T-helper 17 cell (primary cell): ENCODE measurements at regions not wholly inside any gene's neighbourhood (a gene's known extent, or its start where the extent isn't known, plus 50 kb on each side); places are given as distances from the start of the nearest gene placed in this dataset.
"Not testable (repeated sequence)": the region's sequence is repeated elsewhere in the genome, so short reads cannot be mapped to it uniquely, and the experiment has no call there.

Experiments
- ATAC-seq: fragments of 150-1000 bp; cut with Tn5 transposase; 2 replicates; pipeline ENCODE4 v1.10.0; 2021; ENCODE audit warnings: mild to moderate bottlenecking, moderate library complexity
- DNase-seq, 3 donors: peaks; one replicate each; pipeline versions ENCODE4 v3.0.0 to v3.0.0-alpha.2; 2020 to 2021
- H3K9me3 ChIP-seq: one replicate; pipeline ENCODE4 v1.7.0; 2013; ENCODE audit warnings: low read length, mild to moderate bottlenecking; ENCODE audit not compliant: control insufficient read depth, poor library complexity, severe bottlenecking
- H3K27ac Mint-ChIP-seq: one replicate; pipeline ENCODE4 v1.8.0; 2022; ENCODE audit warnings: mild to moderate bottlenecking, moderate library complexity, mixed read lengths
- H3K27me3 Mint-ChIP-seq: one replicate; pipeline ENCODE4 v1.8.0; 2022; ENCODE audit warnings: mixed read lengths
- H3K36me3 Mint-ChIP-seq: one replicate; pipeline ENCODE4 v1.8.0; 2022; ENCODE audit warnings: low read depth, mixed read lengths
- H3K4me1 Mint-ChIP-seq: one replicate; pipeline ENCODE4 v1.8.0; 2022; ENCODE audit warnings: mild to moderate bottlenecking, mixed read lengths
- H3K4me3 Mint-ChIP-seq: one replicate; pipeline ENCODE4 v1.8.0; 2022; ENCODE audit warnings: mild to moderate bottlenecking, moderate library complexity, mixed read lengths

DNA sequence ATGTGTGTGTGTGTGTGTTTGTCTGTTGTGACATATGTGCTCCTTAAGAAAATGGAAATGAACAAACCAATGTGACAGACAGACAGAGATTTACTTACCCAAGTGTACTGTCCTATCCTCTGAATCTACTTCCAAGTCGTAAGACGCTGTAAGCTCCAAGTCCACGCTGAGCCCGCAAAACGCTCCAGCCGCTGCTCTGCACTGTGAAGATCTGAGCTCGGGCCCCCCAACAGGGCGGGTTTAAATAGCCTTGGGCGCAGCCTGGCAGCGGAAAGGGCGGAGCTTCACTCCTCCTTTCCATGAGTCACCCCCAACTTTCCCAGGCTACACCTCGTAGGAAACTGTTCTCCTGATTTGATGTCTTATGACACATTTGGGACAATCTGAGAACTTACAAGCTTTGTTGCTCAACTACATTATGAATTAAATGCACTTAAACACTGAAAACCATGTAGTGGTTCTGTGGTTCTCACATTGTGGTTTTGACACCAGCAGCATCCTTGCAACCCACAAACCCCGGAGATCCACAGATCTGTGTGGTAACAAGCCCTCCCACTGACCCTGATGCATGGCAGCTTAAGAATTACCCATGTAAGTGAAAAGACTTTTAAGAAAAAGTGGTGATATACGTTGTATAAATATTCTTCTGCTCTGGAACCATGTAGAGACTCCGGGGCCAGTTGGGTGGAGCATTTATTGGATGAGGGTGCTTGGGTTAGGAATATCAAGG lies 735.6 kb upstream of the DEFB115 start:
- not testable (repeated sequence) for H3K27ac Mint-ChIP-seq, H3K9me3 ChIP-seq, H3K27me3 Mint-ChIP-seq, H3K4me3 Mint-ChIP-seq, H3K36me3 Mint-ChIP-seq, H3K4me1 Mint-ChIP-seq, ATAC-seq, DNase-seq

DNA sequence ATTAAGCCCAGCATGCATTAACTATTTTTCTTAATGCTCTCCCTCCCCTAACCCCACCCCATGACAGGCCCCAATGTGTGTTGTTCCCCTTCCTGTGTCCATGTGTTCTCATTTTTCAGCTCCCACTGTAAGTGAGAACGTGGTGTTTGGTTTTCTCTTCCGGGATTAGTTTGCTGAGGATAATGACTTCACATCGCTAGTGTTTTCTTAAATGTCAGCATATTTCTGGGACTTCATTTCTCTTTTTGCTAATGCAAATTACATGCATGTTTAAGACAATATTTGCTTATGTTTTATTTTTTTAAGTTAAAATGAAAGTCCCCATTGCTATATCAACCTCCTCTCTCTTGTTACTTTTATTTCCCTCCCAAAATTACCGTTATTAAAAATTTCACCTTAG lies 733.3 kb upstream of the DEFB115 start:
- H3K36me3 Mint-ChIP-seq, H3K9me3 ChIP-seq, H3K4me1 Mint-ChIP-seq, ATAC-seq, H3K27ac Mint-ChIP-seq, DNase-seq, H3K4me3 Mint-ChIP-seq, H3K27me3 Mint-ChIP-seq: not testable (repeated sequence)

DNA sequence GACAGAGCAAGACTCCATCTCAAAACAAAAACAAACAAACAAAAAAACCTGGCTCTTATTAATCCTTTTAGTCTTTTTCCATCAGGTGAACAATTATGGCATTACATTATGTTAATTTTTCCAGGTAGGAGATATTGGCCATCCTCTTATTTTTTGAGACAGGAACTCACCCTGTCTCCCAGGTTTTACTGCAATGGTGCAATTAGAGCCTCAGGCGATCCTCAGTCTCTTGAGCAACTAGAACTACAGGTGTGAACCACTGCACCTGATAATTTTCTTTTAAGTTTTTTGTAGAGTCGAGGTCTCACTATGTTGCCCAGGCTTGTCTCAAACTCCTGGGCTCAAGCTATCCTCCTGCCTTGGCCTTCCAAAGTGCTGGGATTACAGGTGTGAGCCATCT lies 732.7 kb upstream of the DEFB115 start:
- ATAC-seq, DNase-seq, H3K27me3 Mint-ChIP-seq, H3K4me1 Mint-ChIP-seq, H3K4me3 Mint-ChIP-seq, H3K27ac Mint-ChIP-seq, H3K36me3 Mint-ChIP-seq, H3K9me3 ChIP-seq: not testable (repeated sequence)

DNA sequence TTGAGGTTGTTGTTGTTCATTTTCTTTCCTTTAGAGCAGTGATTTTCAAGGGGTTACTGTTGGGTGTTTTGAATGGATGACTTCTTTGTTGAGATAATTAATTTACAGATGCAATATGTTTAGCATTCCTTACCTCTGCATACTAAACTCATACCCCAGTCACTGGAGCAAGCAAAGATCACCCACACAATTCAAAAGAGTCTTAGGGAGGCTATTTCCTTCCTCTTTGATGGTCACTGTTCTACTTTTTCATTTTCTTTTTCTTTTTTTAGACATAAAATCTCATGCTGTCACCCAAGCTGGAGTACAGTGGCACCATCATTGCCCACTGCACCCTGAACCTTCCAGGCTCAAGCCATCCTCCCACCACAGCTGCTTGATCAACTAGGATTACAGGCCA lies 723.8 kb upstream of the DEFB115 start:
- not testable (repeated sequence) for H3K27ac Mint-ChIP-seq, H3K9me3 ChIP-seq, H3K36me3 Mint-ChIP-seq, ATAC-seq, DNase-seq, H3K4me1 Mint-ChIP-seq, H3K27me3 Mint-ChIP-seq
- H3K4me3 Mint-ChIP-seq, result peak overlapping the region; percentile 57

DNA sequence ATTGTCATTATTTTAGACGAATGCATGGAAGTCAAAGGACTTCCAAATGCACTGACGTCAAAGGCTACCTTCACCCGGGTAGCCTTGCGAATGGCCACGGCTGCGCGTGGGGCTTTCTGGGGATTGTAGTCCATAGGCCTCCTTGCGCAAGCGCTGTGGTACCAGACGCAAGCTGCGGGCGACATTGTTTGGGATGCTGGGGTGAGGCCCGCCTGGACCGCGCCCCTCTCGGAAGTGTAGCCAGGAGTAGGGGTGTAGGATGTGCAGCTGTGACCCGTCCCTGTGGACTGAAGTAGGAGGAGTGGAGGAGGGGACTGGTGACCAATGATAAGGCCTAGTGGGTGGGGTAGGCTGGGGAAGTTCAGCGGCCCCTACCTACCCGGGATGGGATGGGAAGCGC lies 720.0 kb upstream of the DEFB115 start:
- not testable (repeated sequence) for H3K27me3 Mint-ChIP-seq, H3K9me3 ChIP-seq, DNase-seq, H3K27ac Mint-ChIP-seq, H3K4me1 Mint-ChIP-seq, H3K36me3 Mint-ChIP-seq, H3K4me3 Mint-ChIP-seq
- peak; percentile 41 for ATAC-seq

DNA sequence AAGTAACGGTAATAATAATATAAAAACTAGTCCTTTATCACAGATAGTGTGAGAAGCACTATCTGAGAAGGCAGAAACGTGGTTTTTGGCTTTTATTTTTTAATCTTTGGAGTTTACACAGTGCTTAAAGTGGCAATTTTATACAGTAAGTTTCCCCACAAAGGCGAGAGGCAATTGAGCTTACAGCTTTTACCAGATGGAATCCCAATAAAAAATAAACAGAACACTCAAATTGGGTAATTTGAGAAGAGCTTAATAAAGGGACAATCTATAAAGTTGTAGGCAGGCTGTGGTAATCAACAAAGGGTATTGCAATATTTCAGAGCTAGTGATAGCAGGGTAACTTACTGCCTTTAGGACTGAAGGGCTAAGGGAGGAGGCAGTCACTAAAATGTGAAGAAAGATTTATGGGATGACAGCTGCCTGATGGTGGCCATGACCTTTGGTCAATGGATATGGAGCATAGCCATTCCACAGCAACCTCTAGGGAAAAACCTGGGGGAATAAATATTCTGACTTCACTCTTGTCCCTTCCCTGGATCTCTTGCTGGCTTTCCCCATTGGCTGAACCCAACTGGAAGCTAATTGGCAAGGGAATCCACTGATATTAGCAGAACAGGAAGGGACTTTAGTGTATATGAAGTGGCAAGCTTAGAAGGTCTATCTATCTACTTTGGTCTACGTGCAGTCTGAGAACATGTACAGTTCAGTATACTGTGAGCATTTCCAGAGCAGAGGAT lies 717.0 kb upstream of the DEFB115 start:
- not testable (repeated sequence) for H3K9me3 ChIP-seq, H3K27ac Mint-ChIP-seq, H3K4me1 Mint-ChIP-seq, H3K27me3 Mint-ChIP-seq, DNase-seq, H3K36me3 Mint-ChIP-seq, ATAC-seq, H3K4me3 Mint-ChIP-seq

DNA sequence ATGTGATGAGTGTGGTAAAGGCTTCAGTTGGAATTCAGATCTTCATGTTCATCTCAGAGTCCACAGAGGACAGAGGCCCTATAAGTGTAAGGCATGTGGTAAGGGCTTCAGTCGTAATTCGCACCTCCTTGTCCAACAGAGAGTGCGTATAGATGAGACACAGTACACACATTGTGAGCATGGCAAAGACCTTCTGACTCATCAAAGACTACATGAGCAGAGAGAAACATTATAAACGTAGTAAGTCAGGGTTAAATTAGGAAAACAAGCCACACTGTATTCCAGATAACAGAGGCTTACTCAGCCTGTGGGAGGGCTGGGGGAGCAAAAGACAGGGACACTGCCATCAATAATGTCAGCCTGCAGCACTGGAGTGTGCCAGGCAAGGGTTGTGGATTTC lies 706.2 kb upstream of the DEFB115 start:
- not testable (repeated sequence) for H3K27ac Mint-ChIP-seq, ATAC-seq, H3K9me3 ChIP-seq, DNase-seq, H3K36me3 Mint-ChIP-seq, H3K4me1 Mint-ChIP-seq, H3K27me3 Mint-ChIP-seq, H3K4me3 Mint-ChIP-seq

DNA sequence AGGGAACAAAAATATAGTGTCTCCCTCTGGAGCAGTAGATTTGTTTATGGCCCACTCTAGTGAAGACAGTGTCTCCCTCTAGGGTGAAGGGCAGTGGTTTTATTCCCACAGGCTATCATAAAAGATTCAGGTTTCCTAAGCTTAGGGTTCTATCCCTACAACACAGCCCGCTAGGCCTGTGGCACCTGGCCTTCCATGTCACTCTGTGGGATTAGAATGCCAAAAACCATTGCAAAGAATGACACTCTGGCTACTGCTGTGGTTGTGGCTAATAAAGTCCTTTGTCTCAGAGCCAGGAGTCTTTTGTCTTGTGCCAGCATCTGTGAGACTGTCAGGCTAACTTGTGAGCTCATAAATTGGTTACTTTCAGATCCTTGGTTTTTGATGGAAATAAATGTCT lies 700.7 kb upstream of the DEFB115 start:
- not testable (repeated sequence) for ATAC-seq, H3K4me1 Mint-ChIP-seq, H3K9me3 ChIP-seq, DNase-seq, H3K27ac Mint-ChIP-seq, H3K27me3 Mint-ChIP-seq, H3K4me3 Mint-ChIP-seq, H3K36me3 Mint-ChIP-seq

DNA sequence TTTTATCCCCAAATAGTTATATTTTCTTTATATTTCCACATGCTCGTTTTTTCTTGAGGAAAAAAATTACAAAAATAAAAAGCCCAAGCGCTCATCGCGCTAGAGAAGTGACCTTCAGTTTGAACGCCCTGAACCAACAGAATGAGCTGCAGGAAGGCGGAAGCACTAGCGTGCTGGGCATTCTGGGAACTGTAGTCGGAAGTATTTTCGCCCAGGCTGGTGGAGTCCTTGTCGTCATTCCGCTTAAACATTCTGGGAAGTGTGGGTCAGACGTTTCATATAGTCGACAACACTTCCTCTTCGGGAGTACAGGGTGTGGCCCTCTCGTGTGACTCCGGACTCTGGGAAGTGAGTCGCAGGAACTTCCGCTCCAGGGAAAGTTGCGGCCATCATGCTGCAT lies 692.4 kb upstream of the DEFB115 start:
- ATAC-seq, H3K36me3 Mint-ChIP-seq, H3K4me3 Mint-ChIP-seq, H3K27me3 Mint-ChIP-seq, DNase-seq, H3K4me1 Mint-ChIP-seq, H3K9me3 ChIP-seq, H3K27ac Mint-ChIP-seq: not testable (repeated sequence)

DNA sequence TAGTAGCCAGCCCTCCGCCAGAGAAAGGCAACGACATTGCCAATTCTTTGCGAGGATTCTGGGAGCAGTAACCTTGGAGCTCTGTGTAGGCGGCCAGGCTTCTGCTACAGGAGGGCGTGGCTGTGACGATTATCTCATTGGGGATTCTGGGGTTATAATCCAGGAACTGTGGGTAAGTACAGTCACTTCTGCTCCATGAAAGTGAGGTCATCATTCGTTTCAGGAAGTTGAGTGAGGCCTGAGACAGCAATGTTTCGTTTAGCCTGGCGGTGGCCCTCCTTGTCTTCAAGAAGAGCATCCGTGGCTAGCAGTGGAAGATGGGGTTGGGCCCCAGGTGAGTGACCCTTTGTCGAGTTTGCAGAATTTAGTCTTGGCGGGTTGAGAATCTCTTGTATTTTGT lies 687.6 kb upstream of the DEFB115 start:
- ATAC-seq, H3K36me3 Mint-ChIP-seq, H3K4me1 Mint-ChIP-seq, H3K4me3 Mint-ChIP-seq, H3K9me3 ChIP-seq, DNase-seq, H3K27ac Mint-ChIP-seq, H3K27me3 Mint-ChIP-seq: not testable (repeated sequence)

DNA sequence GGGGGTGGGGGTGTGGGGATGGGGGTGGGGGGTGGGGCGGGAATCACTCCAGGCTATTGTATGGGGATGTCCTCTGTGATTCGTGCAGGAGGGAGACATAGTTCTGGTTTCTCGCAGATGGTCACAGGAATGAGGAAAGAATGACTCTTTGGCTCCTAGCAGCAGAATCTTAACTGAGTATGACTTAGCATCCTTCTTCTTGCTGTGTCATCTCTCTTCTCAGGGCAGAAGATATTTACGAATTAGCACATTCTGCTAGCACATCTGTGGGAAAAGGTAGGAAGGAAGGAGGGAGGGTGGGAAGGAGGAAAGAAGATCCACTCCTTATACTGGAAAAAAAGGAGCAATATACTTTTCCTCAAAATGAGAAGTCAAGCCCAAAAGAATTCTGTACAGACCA lies 686.8 kb upstream of the DEFB115 start:
- not testable (repeated sequence) for H3K4me3 Mint-ChIP-seq, ATAC-seq, DNase-seq, H3K36me3 Mint-ChIP-seq, H3K27ac Mint-ChIP-seq, H3K9me3 ChIP-seq, H3K27me3 Mint-ChIP-seq, H3K4me1 Mint-ChIP-seq

DNA sequence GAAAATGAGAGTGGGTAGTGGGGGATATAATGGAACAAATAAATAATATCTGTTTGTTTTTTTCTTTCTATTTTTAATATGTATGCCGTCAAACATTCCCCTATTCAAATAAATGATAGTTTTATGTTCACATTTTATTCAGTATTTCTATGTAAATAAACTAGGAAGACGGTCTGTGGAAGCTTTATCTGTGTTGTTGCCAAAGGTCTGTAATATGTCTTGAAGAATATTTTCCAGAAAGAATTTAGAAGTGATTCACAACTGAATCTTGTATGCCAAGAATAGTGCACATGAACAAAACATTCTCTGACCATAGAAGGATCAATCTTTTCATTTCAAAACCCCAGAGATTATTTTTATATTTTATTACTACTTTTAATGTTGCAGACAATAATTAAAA lies 683.1 kb upstream of the DEFB115 start:
- H3K27ac Mint-ChIP-seq, H3K4me3 Mint-ChIP-seq, H3K36me3 Mint-ChIP-seq, DNase-seq, H3K9me3 ChIP-seq, ATAC-seq, H3K27me3 Mint-ChIP-seq, H3K4me1 Mint-ChIP-seq: not testable (repeated sequence)

DNA sequence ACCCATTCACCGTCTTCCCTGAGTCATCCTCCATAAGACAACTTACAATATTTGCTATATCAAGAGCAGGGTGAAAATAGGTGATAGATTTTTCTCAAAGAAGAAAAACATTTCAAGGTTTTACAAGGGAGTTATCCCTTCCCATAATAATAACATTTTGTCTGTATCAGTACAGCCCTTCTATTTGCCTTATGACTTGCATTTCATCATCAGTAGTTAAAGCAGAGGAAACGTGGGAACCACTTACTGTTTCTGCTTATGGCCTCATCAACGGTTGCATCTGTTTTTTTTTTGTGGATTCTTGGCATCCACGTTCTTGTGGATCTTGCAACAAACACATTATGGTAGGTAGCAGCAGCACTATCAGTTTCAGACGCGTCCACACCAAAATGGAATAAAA lies 678.4 kb upstream of the DEFB115 start:
- H3K4me3 Mint-ChIP-seq, H3K27me3 Mint-ChIP-seq, H3K9me3 ChIP-seq, DNase-seq, H3K27ac Mint-ChIP-seq, ATAC-seq, H3K4me1 Mint-ChIP-seq, H3K36me3 Mint-ChIP-seq: not testable (repeated sequence)

DNA sequence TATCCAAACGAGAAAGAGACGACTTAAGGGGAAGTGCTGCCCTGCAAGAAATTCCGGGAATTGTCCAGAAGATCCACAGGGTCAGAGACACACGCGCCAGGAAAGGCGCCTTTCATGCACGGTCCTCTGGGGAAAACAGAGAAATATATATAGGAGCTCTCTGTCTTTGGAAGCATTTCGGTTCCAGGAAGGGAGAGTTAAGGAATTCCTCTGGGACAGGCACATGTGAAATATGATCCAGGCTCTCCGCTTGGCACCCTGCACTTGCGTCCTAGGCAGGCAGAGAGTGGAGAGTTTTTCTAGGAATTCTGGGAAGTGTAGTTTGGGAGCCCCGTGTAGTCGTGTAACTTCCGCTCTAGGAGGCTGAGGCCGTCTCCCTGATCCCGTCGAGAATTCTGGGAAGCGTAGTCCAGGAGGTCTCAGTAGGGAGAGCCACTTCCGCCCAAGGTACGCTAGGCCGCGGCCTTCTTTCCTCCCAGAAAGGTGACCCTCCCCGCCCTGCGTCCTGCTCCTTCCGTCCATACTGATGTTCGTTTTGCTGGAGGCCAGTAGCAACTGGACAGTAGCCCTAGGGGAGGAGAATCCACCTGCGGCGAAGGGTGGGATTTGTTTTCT lies 677.5 kb upstream of the DEFB115 start:
- not testable (repeated sequence) for DNase-seq, H3K9me3 ChIP-seq, H3K4me3 Mint-ChIP-seq, H3K4me1 Mint-ChIP-seq, ATAC-seq, H3K27me3 Mint-ChIP-seq, H3K36me3 Mint-ChIP-seq, H3K27ac Mint-ChIP-seq
